ENCODE measurements at regions not wholly inside any gene's neighbourhood (a gene's known extent, or its start where the extent isn't known, plus 50 kb on each side); places are given as distances from the start of the nearest gene placed in this dataset.

DNA sequence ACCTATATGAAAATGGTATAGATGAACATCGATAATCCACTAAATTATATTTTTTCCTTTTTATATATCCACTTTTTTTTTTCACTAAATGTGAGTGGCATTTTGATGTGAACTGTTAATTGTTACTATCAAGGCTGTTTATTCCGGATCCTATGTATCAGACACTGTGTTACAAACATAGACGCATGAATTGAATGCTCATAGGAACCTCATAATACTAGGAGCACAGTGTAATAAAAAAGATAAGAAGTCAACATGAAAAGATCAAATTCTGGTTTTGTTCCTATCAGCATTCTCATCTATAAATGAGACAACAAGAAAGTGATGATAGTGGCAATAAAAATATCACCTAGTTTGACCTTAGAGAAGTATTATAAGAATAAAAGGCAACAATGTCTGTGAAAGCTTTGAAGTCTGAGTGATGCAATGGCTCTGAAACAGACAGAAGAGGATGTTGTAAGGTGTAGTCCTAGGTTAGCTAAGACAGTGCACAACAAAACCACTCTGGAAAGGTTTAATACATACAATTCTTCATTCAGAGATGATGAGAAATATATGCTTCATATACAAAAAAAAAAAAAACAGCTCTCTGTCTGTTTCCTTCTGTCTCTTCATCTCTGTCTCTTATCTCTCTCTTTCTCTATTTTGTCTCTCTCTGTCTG is 148.6 kb upstream of the NLGN4X start:
- in situ Hi-C loops (cut with MboI): no loop called here
- no peak for DNase-seq (ENCODE audit: low read depth, low spot score)
- H3K4me1 ChIP-seq (ENCODE audit: control insufficient read depth, insufficient read depth, low read length): no peaks in the 10 kb centered on the region
- RAD21 ChIA-PET (ENCODE audit: unreplicated experiment): no interaction called here
- no peak overlapping the region for H3K4me3 ChIP-seq
- no peak overlapping the region for H3K4me2 ChIP-seq (ENCODE audit: control insufficient read depth, insufficient read depth)
- intact Hi-C loops (cut with micrococcal nuclease; ENCODE audit: unreplicated experiment): no loop called here
- CTCF ChIA-PET: no interaction called here
- no peak for FAIRE-seq
- H4K20me1 ChIP-seq (ENCODE audit: control insufficient read depth, insufficient read depth): no peaks in the 10 kb centered on the region
- TF ChIP-seq POU2F2 (IDR thresholded peaks at IDR 0.05; ENCODE audit: borderline replicate concordance, low read depth, low read length) (no peak), CHD4 (IDR thresholded peaks at IDR 0.05) (no peak), PML (IDR thresholded peaks at IDR 0.05; ENCODE audit: low read length) (no peak), MTA2 (IDR thresholded peaks at IDR 0.05; ENCODE audit: low read depth) (no peak), ZNF384 (IDR thresholded peaks at IDR 0.05; ENCODE audit: borderline replicate concordance, low read depth, low read length) (no peak), ZNF24 (IDR thresholded peaks at IDR 0.05) (no peak), CHD2 (IDR thresholded peaks at IDR 0.05; ENCODE audit: borderline replicate concordance, low read depth, low read length) (no peak)
- TF ChIP-seq, protein P1, sequence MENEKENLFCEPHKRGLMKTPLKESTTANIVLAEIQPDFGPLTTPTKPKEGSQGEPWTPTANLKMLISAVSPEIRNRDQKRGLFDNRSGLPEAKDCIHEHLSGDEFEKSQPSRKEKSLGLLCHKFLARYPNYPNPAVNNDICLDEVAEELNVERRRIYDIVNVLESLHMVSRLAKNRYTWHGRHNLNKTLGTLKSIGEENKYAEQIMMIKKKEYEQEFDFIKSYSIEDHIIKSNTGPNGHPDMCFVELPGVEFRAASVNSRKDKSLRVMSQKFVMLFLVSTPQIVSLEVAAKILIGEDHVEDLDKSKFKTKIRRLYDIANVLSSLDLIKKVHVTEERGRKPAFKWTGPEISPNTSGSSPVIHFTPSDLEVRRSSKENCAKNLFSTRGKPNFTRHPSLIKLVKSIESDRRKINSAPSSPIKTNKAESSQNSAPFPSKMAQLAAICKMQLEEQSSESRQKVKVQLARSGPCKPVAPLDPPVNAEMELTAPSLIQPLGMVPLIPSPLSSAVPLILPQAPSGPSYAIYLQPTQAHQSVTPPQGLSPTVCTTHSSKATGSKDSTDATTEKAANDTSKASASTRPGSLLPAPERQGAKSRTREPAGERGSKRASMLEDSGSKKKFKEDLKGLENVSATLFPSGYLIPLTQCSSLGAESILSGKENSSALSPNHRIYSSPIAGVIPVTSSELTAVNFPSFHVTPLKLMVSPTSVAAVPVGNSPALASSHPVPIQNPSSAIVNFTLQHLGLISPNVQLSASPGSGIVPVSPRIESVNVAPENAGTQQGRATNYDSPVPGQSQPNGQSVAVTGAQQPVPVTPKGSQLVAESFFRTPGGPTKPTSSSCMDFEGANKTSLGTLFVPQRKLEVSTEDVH (IDR thresholded peaks at IDR 0.05; ENCODE audit: low read depth, partially characterized antibody): no peak
- TF ChIP-seq, protein P2, sequence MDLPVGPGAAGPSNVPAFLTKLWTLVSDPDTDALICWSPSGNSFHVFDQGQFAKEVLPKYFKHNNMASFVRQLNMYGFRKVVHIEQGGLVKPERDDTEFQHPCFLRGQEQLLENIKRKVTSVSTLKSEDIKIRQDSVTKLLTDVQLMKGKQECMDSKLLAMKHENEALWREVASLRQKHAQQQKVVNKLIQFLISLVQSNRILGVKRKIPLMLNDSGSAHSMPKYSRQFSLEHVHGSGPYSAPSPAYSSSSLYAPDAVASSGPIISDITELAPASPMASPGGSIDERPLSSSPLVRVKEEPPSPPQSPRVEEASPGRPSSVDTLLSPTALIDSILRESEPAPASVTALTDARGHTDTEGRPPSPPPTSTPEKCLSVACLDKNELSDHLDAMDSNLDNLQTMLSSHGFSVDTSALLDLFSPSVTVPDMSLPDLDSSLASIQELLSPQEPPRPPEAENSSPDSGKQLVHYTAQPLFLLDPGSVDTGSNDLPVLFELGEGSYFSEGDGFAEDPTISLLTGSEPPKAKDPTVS (IDR thresholded peaks at IDR 0.05; ENCODE audit: low read depth, low read length): no peak
- TF ChIP-seq, protein P3, sequence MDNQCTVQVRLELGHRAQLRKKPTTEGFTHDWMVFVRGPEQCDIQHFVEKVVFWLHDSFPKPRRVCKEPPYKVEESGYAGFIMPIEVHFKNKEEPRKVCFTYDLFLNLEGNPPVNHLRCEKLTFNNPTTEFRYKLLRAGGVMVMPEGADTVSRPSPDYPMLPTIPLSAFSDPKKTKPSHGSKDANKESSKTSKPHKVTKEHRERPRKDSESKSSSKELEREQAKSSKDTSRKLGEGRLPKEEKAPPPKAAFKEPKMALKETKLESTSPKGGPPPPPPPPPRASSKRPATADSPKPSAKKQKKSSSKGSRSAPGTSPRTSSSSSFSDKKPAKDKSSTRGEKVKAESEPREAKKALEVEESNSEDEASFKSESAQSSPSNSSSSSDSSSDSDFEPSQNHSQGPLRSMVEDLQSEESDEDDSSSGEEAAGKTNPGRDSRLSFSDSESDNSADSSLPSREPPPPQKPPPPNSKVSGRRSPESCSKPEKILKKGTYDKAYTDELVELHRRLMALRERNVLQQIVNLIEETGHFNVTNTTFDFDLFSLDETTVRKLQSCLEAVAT (IDR thresholded peaks at IDR 0.05): no peak
- SMC1A ChIA-PET (ENCODE audit: uncharacterized antibody, unreplicated experiment): interaction anchor here (0.9 kb wide), 1 partner anchor 14 kb away, joined by 4 read pairs; no protein-coding TSS in a partner anchor
- POLR2A ChIA-PET: no interaction called here
- H3K27ac ChIP-seq (ENCODE audit: control insufficient read depth, insufficient read depth): no peak overlapping the region
- H3K36me3 ChIP-seq (ENCODE audit: control insufficient read depth in 2 of 2, insufficient read depth in 2 of 2, low read length in 1 of 2): no peaks in the 10 kb centered on the region
- no peak overlapping the region for H2AFZ ChIP-seq (ENCODE audit: control insufficient read depth, low read depth, low read length)
- no peak overlapping the region for H3K9ac ChIP-seq (ENCODE audit: control insufficient read depth, insufficient read depth, low read length)
- H3K27me3 ChIP-seq (replicated peaks in 1 of 2; ENCODE audit: control insufficient read depth in 2 of 2, insufficient read depth in 2 of 2, low read length in 1 of 2): no peaks in the 10 kb centered on the region
- no peak for ATAC-seq
- BruUV-seq (replicated peaks): no TSS peak
- WGBS (ENCODE audit: insufficient coverage, insufficient replicate concordance, low lambda C conversion rate, missing lambda C conversion rate): 12% methylated on average over 3 of the region's 3 CpGs
- no peaks in the 10 kb centered on the region for H3K9me3 ChIP-seq (replicated peaks; ENCODE audit: control insufficient read depth, insufficient read depth, low read length)
- no peaks in the 10 kb centered on the region for H3K79me2 ChIP-seq (ENCODE audit: control insufficient read depth, insufficient read depth, low read length)

All from GM12878 (cell line).